PC-9 (cell line): ENCODE measurements at regions not wholly inside any gene's neighbourhood (a gene's known extent, or its start where the extent isn't known, plus 50 kb on each side); places are given as distances from the start of the nearest gene placed in this dataset.

ENCODE experiments used
- BruUV-seq: library from RNA; stranded (reverse); fragments of 400-500 nt; replicated peaks from 2 replicates; lab custom pipeline; 2021; lab: Mats Ljungman, UMichigan
- CTCF ChIA-PET: fragments of 300-600 bp; sonication (Branson Sonifier 250); formaldehyde crosslinking; loops from one replicate; lab custom pipeline; 2022; ENCODE audit warnings: antibody characterized with exemption; lab: Charles Lee
- POLR2A ChIA-PET: fragments of 300-600 bp; sonication (Branson Sonifier 250); formaldehyde crosslinking; loops from one replicate; lab custom pipeline; 2022; ENCODE audit warnings: antibody characterized with exemption; ENCODE audit not compliant: unreplicated experiment; lab: Charles Lee
- DNase-seq, 2 experiments: peaks; one replicate each; pipeline versions ENCODE4 v3.0.0 to v3.0.0-alpha.2; 2015 to 2022; ENCODE audit warnings: mixed read lengths in 1 of 2
- H2AFZ ChIP-seq: fragments of 200-600 bp; sonication (generic); 2 replicates; pipeline ENCODE4 v1.8.1; 2017; ENCODE audit warnings: antibody characterized with exemption
- H3F3A ChIP-seq: fragments of 200-600 bp; sonication (generic); 2 replicates; pipeline ENCODE4 v1.8.1; 2017; ENCODE audit warnings: antibody characterized with exemption, mild to moderate bottlenecking, low read depth; ENCODE audit not compliant: insufficient read depth
- H3K27ac ChIP-seq: fragments of 200-600 bp; sonication (generic); 2 replicates; pipeline ENCODE4 v1.6.1; 2016; ENCODE audit warnings: mixed run types
- H3K27me3 ChIP-seq: fragments of 200-600 bp; sonication (generic); 2 replicates; pipeline ENCODE4 v1.6.1; 2016; ENCODE audit warnings: low read depth, mixed run types; ENCODE audit not compliant: insufficient read depth
- H3K36me3 ChIP-seq: fragments of 200-600 bp; sonication (generic); 2 replicates; pipeline ENCODE4 v1.6.1; 2016; ENCODE audit warnings: low read depth, mixed run types
- H3K4me1 ChIP-seq: fragments of 200-600 bp; sonication (generic); replicated peaks from 2 replicates; pipeline ENCODE4 v1.6.1; 2016; ENCODE audit warnings: mixed run types; ENCODE audit not compliant: insufficient read depth
- H3K4me2 ChIP-seq: fragments of 200-600 bp; sonication (generic); 2 replicates; pipeline ENCODE4 v1.6.1; 2017; ENCODE audit warnings: mixed run types
- H3K4me3 ChIP-seq: fragments of 200-600 bp; sonication (generic); 2 replicates; pipeline ENCODE4 v1.6.1; 2016; ENCODE audit warnings: mixed run types
- H3K79me2 ChIP-seq: fragments of 200-600 bp; sonication (generic); 2 replicates; pipeline ENCODE4 v1.6.1; 2017; ENCODE audit warnings: low read depth, mixed run types
- H3K9me2 ChIP-seq: fragments of 200-600 bp; sonication (generic); 2 replicates; pipeline ENCODE4 v1.8.1; 2017; ENCODE audit warnings: mild to moderate bottlenecking; ENCODE audit not compliant: insufficient read depth
- H3K9me3 ChIP-seq: fragments of 200-600 bp; sonication (generic); 2 replicates; pipeline ENCODE4 v1.8.1; 2016; ENCODE audit warnings: low read depth; ENCODE audit not compliant: insufficient read depth
- H4K20me1 ChIP-seq: fragments of 200-600 bp; sonication (generic); 2 replicates; pipeline ENCODE4 v1.8.1; 2017; ENCODE audit not compliant: insufficient read depth
- CTCF ChIP-seq: fragments of 200-600 bp; sonication (generic); conservative IDR thresholded peaks from 2 replicates; pipeline ENCODE4 v1.6.1; 2017; ENCODE audit warnings: mixed run types, antibody characterized with exemption, mild to moderate bottlenecking, moderate library complexity
- EZH2 ChIP-seq: fragments of 200-600 bp; sonication (generic); IDR thresholded peaks from 2 replicates; pipeline ENCODE4 v1.8.0; 2017; ENCODE audit warnings: antibody characterized with exemption, low read depth
- intact Hi-C: fragments of 100-400 bp; cut with micrococcal nuclease; formaldehyde crosslinking; loops from one replicate; pipeline ENCODE4 v1.10.0; 2022; ENCODE audit not compliant: unreplicated experiment

- Histone ChIP-seq H3F3A (no peaks in the 10 kb centered on the region), H3K4me3 (no peak overlapping the region), H3K36me3 (no peaks in the 10 kb centered on the region), H3K79me2 (no peaks in the 10 kb centered on the region), H3K4me1 (no peaks in the 10 kb centered on the region), H3K27me3 (peaks cover 95% of the 10 kb centered on the region), H3K4me2 (no peak overlapping the region), H3K9me3 (no peaks in the 10 kb centered on the region), H4K20me1 (no peaks in the 10 kb centered on the region), H2AFZ (no peak overlapping the region), H3K27ac (no peak overlapping the region), H3K9me2 (no peaks in the 10 kb centered on the region)
- intact Hi-C loops: no loop called here
- CTCF ChIA-PET: no interaction called here
- DNase-seq: no peak
- no peak for TF ChIP-seq EZH2
- TF ChIP-seq CTCF: no peak
- BruUV-seq: no TSS peak
- POLR2A ChIA-PET: no interaction called here
These were observed 1290.9 kb downstream of the BRD1 start for GRCh38 chr22:48536541-48537342.

GRCh38 chr22:48535868-48536540, 1291.7 kb downstream of the BRD1 start:
- BruUV-seq: no TSS peak
- H3F3A ChIP-seq: no peaks in the 10 kb centered on the region
- H4K20me1 ChIP-seq: no peaks in the 10 kb centered on the region
- POLR2A ChIA-PET: no interaction called here
- no peak overlapping the region for H2AFZ ChIP-seq
- intact Hi-C loops: no loop called here
- H3K9me2 ChIP-seq: no peaks in the 10 kb centered on the region
- DNase-seq: no peak
- H3K4me1 ChIP-seq: no peaks in the 10 kb centered on the region
- no peaks in the 10 kb centered on the region for H3K79me2 ChIP-seq
- CTCF ChIA-PET: no interaction called here
- TF ChIP-seq CTCF: no peak
- no peak for TF ChIP-seq EZH2
- H3K4me2 ChIP-seq: no peak overlapping the region
- H3K4me3 ChIP-seq: no peak overlapping the region
- H3K9me3 ChIP-seq: no peaks in the 10 kb centered on the region
- H3K27me3 ChIP-seq: peaks cover 97% of the 10 kb centered on the region
- no peak overlapping the region for H3K27ac ChIP-seq
- no peaks in the 10 kb centered on the region for H3K36me3 ChIP-seq

DNA sequence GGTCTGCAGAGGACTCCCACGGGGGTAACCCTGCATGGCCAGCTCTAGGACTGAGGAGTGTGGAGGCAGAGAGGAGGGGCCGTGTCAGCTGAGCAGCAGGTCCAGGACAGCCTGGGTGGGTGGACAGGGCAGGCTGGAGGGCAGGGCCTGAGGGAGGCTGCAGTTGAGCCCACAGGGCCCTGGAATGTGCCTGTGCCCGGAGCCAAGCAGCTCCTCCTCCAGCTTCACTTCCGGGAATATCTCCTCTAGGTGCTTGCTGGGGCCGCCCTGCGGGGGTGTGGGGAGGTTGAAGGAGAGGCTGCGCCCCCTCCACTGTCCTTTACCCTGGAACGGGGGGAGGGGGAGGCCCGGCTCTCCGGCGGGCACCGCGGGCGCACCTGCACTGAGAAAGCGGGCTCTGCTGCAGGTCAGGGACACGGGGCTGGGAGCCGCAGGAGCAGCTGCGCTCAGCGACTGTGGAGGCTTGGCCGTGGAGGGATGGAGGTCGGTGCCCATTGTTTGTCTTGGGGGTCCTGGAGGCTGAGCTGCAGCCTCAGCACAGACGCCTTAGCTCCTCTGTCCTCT, 1293.2 kb downstream of the BRD1 start:
- ChIA-PET CTCF (no interaction called here), POLR2A (no interaction called here)
- intact Hi-C loops: no loop called here
- H3K4me2 ChIP-seq: no peak overlapping the region
- no TSS peak for BruUV-seq
- no peak overlapping the region for H3K27ac ChIP-seq
- no peaks in the 10 kb centered on the region for H3K9me2 ChIP-seq
- TF ChIP-seq CTCF: no peak
- no peak for TF ChIP-seq EZH2
- no peaks in the 10 kb centered on the region; the same call in 1 of the 2 replicates for H4K20me1 ChIP-seq
- no peaks in the 10 kb centered on the region for H3K79me2 ChIP-seq
- H3F3A ChIP-seq: no peaks in the 10 kb centered on the region
- H3K4me3 ChIP-seq: no peak overlapping the region
- H2AFZ ChIP-seq: no peak overlapping the region
- no peaks in the 10 kb centered on the region for H3K9me3 ChIP-seq
- H3K27me3 ChIP-seq: peaks cover 99% of the 10 kb centered on the region
- H3K4me1 ChIP-seq: no peaks in the 10 kb centered on the region
- no peaks in the 10 kb centered on the region for H3K36me3 ChIP-seq
- DNase-seq: no peak
